Epithelial cell of proximal tubule (primary cell): ENCODE measurements at regions not wholly inside any gene's neighbourhood (a gene's known extent, or its start where the extent isn't known, plus 50 kb on each side); places are given as distances from the start of the nearest gene placed in this dataset.

Experiments
- DNase-seq: peaks from one replicate; pipeline ENCODE4 v3.0.0-alpha.2; 2011; ENCODE audit warnings: low read depth
- H3K4me3 ChIP-seq: 2 replicates; pipeline ENCODE4 v1.5.1; 2011; ENCODE audit warnings: low read depth, mild to moderate bottlenecking, low read length
- TF ChIP-seq, protein P1 (sequence below): conservative IDR thresholded peaks from 2 replicates; pipeline ENCODE4 v1.5.1; 2012; ENCODE audit warnings: low read depth, mild to moderate bottlenecking, low read length

DNA sequence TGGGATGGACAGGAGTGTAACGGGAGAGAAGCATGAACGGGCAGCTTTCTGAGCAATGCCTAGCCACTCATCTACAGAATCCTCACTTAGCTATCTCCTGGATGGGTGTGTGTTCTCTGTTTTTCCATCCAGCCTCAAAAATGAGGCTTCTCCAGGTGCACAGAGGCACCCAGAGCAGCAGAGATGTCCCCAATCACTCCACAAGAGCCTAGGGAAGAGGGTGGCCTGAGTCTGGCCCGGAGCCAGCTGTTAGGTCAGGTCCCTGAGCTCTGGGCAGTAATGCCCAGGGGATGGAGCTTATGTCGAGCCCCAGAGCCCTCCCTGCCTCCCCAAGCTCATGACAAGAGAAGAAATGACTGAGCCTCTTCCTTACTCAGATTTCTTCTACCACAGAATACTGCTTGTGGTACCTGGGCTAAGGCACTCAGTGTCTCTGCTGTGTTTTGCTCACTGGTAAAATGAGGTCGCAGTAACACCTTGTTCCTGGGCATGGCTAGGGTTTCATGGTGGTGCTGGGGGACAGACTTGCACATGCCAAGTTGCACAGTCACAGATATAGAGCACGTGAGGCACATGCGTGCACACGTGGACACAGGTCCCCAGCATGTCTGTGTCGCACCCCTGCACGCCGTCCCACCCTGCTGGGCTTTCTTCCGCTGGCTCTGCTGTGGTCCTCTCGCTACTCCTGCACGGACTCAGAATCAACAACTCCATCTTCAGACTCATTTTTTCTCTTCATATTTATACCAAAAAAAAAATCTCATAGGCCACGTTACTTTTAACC is 86.6 kb upstream of the SOX1 start:
- DNase-seq = no peak
- TF ChIP-seq, protein P1, sequence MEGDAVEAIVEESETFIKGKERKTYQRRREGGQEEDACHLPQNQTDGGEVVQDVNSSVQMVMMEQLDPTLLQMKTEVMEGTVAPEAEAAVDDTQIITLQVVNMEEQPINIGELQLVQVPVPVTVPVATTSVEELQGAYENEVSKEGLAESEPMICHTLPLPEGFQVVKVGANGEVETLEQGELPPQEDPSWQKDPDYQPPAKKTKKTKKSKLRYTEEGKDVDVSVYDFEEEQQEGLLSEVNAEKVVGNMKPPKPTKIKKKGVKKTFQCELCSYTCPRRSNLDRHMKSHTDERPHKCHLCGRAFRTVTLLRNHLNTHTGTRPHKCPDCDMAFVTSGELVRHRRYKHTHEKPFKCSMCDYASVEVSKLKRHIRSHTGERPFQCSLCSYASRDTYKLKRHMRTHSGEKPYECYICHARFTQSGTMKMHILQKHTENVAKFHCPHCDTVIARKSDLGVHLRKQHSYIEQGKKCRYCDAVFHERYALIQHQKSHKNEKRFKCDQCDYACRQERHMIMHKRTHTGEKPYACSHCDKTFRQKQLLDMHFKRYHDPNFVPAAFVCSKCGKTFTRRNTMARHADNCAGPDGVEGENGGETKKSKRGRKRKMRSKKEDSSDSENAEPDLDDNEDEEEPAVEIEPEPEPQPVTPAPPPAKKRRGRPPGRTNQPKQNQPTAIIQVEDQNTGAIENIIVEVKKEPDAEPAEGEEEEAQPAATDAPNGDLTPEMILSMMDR = no peak

DNA sequence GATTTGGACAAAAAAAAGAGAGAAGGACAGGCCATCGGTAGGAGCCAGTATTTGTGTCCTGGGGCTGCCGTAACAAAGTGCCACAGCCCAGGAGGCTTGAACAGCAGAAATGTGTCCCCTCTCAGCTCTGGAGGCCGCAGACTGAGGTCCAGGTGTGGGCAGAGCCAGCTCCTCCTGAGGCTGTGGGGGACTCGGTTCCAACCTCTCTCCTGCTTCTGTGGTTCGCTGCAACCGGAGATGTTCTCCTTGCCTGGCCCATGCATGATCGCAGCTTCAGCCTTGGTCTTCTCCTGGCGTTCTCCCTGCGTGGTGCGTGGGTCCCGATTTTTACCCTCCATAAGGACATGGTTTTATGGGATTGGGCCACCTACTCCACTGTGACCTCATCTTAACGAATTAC is 85.9 kb upstream of the SOX1 start:
- TF ChIP-seq, protein P1 = no peak
- DNase-seq = no peak
- no peak overlapping the region for H3K4me3 ChIP-seq

More for the DNA sequence above, 86.6 kb upstream of the SOX1 start:
- no peak overlapping the region for H3K4me3 ChIP-seq

DNA sequence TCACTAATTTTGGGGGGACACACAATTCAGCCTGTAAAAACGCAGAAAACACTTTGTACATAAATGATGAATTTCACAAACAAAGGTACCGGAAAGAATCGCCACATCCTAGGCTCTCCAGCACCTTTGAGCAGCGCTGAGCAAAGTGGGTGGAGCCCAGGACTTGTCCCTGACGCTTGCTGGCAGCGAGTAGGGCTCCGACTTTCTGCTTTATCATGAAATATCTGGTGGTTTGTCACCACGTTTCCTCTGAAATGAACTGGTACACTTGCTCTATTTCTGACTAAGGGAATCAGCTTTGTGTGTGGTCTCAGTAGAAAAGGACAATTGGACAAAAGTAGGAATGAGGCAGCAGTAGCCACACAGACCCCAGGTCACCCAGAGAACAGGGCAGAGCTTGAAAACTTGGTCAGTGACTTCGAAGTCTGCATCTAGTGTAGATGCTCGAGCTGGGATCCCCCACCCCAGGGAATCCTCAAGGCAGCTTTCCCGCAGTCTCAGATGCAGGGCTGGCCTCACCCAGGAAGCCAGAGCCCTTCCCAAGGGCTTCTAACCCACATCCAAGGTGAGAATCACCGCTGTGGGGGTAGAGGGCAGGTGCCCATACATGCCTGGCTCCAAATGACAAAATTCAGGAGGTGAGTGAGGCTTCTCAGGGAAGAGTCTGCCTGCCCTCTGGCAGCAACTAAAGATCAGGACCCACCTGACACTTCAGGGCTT is 85.3 kb upstream of the SOX1 start:
- TF ChIP-seq, protein P1 = no peak
- H3K4me3 ChIP-seq = no peak overlapping the region
- no peak for DNase-seq

DNA sequence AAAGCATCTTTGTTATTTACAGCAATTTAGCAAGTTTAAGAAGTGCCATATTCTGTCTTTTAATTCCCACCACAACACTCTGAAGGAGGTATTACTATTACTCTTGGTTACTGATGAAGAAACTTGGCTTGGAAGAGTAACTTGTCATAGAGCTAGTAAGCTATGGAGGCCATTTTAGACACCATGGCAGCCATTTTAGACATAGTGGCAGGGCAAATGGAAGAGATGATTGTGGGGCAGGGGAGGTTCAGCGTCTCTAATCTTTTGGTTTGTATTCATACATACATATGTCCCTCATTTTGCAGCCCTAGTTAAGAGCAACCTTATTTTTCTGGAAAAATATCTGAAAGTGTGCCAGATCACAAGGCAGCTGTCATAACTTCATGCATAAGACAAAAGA is 82.6 kb upstream of the SOX1 start:
- DNase-seq = no peak
- H3K4me3 ChIP-seq = no peak overlapping the region
- TF ChIP-seq, protein P1 = no peak

DNA sequence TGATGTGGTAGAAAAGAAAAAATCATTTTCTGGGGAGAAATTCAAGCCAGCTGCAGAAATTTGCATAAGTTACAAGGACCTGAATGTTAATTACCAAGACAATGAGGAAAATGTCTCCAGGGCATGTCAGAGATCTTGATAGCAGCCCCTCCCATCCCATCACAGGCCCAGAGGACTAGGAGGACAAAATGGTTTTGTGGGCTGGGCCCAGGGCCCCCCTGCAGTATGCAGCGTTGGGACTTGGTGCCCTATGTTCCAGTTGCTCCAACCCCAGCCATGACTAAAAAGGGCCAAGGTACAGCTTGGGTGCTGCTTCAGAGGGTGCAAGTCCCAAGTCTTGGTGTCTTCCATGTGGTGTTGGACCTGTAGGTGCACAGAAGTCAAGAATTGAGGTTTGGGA is 76.6 kb upstream of the SOX1 start:
- no peak overlapping the region for H3K4me3 ChIP-seq
- TF ChIP-seq, protein P1 = no peak
- DNase-seq = no peak

DNA sequence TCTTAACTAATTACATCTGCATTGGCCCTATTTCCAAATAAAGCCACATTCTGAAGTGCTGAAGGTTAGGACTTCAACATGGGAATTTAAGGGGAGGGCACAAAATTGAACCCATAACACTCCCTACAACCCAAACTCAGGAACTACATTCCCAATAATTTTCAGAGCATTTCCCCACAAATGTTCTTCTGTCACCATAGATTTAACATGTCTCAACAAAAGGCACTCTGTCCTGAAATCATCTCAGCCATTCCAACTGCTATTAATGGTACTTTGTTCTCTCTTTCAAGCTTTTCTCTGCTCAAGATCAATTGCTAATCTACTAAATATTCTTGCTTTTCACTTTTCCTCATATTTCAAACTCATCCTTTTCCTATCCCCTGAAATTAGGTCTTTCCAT is 74.0 kb upstream of the SOX1 start:
- DNase-seq = no peak
- H3K4me3 ChIP-seq = no peak overlapping the region
- TF ChIP-seq, protein P1 = no peak

DNA sequence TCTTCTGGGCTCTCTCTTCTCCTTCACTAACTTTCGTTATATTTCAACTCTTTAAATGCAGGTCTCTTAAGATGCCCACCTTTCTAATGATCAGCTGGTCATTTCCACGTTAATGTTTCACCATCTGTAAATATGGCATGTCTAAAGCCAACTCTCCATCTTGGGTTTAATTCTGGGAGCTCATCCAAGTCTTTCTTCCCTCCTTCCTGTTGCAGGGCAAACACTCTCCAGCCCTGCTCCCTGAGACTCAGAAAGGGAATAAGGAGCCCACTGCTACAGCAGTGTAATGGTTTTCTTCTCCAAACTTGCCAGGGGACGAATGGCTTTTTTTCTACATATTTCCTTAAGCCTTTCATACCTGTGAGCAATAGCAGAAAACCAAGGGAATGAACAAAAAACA is 73.3 kb upstream of the SOX1 start:
- TF ChIP-seq, protein P1 = no peak
- H3K4me3 ChIP-seq = no peak overlapping the region
- DNase-seq = no peak
